Ecto neural progenitor cell (in vitro differentiated cells): ENCODE measurements at regions not wholly inside any gene's neighbourhood (a gene's known extent, or its start where the extent isn't known, plus 50 kb on each side); places are given as distances from the start of the nearest gene placed in this dataset.

Experiments
- DNase-seq: peaks from one replicate; pipeline ENCODE4 v3.0.0-alpha.2; 2018; ENCODE audit warnings: low spot score

DNA sequence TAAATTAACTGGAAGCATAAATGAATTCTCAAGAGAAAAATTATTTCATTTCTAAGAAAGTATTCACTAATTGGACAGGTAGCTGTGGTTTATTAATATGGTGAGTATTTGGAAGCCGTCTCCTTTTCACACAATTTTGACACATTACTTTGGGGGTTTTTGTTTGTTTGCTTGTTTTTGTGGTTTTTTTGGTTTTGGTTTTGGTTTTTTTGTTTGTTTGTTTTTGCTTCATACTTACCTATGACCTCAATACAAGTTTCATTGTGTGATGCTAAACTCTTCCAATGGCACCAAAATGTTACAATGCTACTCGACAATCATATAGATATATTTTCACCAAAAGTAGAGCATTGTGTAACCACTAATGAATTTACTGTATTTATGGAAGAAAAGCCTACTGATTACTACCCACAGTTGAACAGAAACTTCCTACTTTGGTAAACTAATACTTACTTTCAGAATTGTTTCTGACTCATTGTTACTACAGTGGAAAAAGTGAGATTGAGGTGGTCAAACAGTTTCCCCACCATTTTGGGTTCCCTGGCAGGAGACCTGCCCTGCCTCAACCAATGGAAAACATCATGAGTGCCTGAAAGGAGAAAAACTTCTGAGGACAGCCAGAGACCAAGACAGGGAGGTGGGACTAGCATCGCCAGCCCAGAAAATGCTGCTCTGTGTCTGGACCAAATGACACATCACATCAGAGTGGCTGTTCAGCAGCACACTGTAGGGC is 443.1 kb downstream of the HNRNPD start:
- DNase-seq: no peak

DNA sequence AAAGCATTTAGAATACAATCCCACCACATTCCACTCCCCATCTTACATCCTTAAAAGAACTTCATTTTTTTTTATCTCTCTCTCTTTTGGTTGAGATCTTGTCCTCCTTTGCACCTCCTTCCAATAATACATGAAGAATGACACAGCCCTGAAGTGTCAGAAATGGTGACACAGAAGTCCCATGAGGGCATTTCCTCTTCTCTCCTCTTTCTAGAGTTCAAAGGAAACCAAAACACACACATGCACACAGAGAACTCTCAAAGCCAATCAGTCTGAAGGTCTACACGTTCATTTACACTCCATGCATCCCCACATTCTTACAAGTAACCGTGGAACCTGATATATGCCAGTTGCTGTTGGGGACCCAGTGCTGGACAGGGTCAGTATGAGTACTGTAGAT is 450.7 kb downstream of the HNRNPD start:
- no peak for DNase-seq

DNA sequence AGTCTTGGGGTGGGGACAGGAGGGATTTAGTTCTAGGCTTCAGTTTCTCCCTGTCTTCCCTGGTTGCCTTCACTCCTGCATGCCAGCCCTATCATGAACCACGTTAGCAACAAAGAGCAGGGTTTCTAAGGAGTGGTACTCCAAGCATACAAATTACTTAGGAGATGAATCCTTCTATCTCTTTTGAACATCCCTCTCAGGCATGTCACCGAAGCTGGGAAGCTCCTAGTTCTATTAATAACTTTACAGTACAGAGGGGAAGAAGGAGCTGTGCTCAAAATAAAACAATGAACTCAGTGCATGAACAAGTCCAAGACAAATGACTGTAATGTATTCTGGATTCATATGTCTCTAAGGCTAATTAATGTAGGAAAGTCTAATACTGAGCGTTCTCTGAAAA is 450.6 kb upstream of the RASGEF1B start:
- no peak for DNase-seq

DNA sequence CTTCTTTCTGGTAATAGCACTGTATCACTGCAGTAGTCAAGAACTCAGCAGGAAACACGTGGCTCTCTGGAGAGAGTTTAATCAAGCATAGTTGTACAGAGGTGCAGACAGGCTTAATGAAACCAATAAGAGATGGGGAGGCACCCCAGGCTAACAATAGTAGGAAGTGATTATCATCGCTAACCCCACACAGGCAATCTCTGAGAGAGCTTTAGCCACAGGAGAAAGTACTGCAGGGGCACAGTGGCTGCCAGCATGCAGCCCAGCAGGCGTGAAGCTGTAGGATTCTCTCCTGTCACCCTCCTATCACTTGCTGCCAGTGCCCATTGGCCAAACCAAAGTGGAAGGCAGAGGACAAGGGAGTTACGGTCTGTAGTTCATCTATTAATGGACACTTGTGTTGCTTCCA is 450.0 kb upstream of the RASGEF1B start:
- no peak for DNase-seq

DNA sequence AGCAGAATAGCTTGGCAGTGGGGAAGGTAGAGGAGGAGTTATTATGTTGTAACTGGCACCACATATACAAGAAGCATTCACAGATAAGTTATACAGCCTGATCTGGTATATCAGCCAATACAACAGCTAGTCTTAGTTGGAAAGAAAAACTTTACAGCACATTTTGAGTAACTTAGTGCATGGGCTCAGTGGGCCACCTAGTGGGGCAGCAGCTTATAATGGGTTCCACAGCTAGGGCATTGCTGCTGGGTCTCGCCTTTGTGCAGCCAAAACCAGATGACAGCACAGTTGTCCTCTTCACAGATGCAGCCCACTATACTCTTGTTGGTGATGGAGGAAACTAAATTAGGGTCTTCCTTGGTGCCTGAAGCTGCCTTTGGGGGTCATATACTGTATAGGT is 448.1 kb upstream of the RASGEF1B start:
- no peak for DNase-seq

DNA sequence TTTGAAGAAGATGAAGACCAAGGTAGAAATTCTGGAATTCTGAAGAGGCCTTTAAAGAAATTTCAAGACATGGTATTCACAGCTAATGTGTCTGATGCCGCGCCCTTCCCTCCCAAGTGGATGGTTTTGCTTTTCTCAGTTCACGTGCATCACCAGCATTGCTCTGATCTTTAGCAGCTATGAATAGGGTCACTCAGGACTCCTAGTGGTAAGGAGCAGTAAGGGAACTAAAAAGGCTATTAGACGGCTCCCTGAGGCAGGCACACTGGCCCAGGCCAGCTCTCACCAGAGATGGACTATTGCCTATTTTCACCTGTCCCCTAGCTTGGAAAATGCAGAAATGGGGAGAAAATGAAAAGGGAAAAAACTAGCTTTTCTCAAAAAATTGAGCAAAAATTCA is 447.5 kb upstream of the RASGEF1B start:
- no peak for DNase-seq

DNA sequence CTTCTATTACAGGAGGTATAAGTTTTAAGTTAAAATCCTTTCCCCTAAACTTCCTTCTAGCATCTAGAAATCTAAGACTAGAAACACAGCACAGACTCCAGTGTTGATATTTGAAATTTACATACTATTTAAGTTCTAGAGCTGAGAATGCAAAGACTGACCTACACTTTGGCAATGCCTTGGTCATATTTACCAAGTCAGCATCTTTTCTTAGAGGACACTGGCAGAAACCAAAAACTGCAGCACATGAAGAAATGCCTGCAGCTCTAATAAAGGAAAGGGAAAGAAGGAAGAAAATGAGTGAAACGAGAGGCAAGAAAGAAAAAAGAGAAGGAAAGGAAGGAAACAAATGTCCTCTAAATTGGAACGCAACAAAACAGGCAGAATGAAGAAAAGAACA is 443.7 kb upstream of the RASGEF1B start:
- DNase-seq: no peak

DNA sequence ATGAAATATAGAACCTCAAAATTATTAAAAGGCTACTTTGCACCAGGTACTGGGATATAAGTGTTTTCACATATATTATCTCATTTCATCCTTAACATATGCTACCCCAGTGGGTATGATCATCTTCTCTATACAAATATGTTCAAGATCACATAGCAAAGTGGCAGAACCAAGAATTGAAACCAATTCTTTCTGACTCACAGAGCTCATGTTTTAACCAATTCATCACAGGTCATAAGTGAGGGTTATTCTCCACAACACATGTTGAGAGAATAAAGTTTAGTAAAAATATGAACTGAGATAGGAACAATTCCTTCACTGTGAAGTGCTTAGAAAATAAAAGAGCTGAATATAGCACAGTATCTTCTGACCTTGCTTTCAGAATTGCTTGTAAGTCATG is 442.9 kb upstream of the RASGEF1B start:
- no peak for DNase-seq

DNA sequence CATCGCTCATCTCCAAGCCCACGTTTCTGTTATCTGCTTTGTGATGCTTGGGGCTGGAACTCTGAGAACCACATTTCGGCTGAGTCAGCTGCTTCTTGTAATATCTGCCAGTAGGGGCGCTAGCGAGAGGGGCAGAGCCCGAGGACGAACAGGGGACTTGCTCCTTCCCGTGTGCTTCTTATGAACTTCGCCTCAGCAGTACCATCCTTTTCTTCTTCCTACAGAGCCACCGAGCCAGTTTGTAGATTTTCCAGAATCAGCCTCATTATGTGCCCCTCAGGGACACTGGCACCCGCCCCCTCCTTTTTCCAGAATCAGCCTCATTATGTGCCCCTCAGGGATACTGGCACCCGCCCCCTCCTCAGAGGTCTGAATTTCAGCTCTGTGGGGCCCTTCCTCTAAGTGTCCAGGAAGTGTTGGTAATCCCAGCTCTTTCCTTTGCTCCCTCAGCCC is 441.7 kb upstream of the RASGEF1B start:
- DNase-seq: peak; percentile 77

DNA sequence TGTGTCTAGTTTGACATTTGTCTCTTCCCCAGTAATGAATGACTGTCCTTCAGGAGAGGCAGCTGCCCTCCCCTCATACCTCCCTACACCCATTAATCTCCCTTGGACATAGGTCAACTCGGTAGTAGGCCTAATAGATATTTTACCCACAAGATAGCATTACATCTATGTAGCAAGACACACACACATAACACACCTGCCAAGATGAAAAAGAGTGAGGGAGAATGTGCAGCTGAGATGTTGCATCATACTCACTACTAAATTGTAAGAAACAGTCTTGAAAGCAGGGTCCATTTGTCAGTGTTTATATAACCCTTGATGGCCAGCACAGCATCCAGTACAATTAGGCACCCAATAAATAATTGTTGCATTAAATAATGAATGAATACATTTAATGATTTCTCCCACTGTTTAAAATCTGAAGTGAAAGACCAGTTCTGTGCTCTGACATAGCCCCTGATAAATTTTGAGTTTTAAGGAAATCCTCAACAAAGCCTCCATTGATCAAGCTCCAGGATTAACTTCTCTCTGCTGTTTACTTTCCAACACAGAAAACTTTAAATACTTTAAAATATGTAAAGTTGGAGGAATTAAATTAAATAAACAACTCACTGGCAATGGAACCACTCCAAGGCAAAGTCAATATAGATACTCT is 440.8 kb upstream of the RASGEF1B start:
- DNase-seq: no peak

DNA sequence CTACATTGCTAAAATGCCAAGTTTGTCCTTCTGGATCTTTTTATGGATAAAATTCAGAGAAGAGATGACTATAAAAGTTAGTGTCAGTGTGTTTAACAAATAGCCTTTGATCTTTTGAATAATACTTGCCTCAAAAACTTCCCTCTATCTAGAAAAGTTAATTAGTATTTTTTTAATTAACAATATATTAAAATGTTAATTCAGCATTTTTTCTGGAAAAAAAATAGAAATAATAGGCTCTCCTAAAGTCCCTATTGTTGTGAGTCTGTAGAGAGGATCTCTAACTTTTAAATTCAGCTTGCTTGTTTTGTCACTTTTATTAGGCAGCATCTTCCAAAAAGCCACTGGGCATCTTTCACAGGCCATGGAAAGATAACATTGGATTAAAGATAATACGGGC is 435.2 kb upstream of the RASGEF1B start:
- no peak for DNase-seq

DNA sequence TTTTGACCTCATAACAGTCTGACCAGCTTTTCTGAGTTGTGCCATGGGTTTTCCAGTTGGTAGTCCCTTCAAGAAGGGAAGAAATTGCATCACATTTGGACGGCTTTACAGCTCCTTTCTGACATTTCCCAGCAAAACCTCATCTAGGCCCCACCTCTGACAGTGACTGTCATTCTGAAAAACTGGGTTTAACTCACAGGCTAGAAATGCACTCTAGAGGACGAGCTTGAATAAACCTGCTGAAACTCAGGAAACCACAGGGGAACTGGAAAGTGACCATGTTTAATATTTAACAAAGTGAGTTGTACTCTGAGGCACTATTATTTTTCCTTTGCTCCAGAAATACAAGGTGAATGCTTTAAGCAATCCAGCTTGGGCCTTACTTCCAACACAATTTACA is 434.3 kb upstream of the RASGEF1B start:
- DNase-seq: no peak

DNA sequence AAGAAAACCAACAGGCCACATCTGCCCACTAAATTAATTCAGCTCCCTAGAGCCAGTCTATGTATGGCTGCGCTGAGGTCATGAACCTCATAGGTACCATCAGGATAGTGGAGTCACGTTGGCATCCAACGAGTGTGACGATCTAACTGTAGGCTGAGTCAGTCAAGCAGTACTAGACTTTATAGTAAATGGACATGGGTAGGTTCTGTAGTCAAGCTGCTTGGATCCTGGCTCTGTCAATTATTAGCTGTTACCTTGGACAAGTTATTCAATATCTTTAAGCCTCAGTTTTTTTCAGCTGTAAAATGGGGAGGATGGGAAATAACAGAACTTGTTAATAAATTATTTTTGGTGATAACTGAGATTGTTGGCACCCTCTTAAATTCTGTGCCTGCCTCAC is 432.4 kb upstream of the RASGEF1B start:
- no peak for DNase-seq

DNA sequence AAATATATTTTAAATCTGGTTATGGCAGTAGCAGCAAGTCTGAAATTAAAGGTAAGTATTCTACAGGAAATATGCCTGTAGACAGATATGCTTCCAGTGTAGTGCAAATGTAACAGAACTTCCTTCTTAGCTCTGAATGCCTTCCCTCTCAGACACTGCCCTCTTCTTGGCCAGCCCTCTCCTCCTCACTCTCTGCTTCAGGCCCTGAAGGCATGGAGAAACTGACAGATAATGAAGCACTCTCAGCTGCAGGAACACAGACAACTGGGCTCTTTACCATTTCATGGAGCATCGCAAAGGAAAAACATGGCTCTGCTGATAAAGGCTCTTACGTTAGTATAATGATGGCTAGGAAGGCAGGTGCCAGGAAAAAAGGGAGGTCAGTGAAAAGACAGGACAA is 431.5 kb upstream of the RASGEF1B start:
- DNase-seq: no peak

DNA sequence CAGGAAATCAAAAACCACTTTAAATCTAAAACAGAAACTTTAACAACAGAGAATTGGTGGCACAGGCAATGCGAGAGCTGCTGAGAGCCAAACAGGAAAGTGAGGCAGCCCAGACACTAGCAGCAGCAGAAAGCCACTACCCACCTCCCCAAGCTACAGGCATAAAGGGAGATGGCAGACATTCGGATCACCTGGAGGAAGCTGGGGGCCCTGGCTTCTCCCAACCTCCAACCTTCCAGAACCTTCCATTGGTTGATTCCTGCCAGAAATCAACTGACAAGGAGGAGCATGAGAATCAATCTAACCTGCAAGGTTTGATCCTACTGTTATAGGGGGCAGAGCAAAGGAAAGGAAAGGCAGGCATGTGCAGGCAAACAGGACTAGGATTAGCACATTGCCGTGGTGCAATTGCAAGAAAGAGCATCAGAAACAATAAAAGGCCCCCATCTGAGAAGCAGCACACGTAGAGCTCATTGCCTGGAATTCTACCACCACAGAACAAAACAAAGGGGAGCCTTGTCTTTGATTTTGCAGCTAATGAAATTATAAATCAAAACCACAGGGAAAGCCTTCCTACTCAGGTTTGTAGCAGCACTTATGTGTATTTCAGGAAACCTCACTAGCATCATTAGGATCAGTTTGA is 427.3 kb upstream of the RASGEF1B start:
- DNase-seq: no peak

DNA sequence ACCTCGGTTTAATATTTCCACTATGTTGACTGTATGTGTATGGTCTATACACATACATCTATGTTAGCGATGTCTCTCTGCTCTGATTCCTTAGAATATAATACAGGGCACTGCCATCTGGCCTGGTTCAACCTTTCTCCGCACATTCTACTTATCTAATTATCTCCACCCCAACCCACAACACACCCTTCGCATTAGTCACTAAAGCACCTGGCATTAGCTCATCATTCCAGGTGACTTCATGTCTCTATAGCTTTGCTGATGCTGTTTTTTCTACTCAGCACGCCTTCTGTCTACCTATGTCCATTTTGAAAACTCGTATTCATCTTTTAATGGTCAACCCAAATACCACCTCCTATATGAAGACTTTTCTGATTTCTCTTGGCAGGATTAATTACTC is 425.2 kb upstream of the RASGEF1B start:
- no peak for DNase-seq

DNA sequence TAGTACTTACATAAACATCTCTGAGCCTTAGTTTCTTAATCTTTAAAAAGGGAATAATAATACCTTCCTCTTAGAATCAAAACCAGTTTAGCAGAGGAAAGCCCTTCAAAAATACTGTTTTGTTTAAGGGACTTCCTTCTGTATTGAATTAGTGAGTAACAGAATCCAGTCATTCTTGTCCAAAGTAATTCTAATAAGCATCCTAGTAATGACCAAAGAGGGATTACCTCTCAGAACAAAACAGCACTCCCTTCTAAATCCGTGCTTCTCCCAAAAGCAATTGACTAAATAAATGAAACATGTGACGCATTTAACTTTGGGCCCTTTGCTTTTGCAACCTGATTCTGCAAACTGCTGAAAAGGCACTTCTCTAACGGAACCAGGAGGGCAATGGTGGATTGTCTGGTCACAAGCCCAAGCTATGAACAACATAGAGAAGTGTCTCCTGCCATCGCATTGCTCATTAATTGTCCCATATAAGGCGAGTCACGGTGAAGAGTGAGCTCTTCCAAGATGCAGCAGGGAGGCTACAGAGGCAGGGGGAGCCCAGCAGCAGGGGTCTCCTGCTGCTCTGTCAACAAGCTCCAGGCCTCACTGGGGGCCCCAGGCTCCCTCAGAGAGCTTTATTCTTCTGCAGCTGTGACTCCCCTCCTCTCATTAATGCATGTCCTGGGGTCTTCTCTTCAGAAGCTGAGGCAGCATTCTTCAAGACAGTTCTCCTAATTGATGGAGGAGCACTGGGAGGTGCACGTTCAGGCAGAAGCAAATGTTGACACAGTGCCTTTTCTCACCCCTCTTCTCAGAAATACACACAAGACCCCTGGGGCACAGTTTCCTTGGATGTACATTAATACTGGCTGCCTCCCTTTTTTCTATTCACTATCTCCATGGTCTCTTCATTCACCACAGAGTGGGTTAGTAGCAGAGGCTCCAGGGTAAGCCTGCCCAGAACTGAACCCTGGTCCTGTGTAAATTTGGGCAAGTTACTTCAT is 419.6 kb upstream of the RASGEF1B start:
- no peak for DNase-seq

DNA sequence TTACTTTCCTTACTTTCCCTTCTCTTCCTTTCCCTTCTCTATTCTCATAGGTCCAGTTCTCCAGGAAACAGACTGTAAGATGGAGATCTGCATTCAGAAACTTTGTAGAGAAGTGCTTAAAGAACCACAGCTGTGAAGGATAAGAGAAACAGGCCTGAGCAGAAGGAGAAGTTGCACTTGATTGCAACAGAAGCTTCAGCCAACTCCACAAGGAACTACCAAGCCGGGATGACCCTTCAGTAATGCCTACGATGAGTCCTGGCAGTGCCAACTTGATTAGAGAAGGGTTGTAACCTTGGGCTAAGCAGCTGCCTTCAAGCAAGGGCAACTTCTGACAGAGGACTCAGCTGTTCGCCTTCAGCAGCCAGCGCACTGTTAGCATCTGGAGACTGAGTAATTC is 413.3 kb upstream of the RASGEF1B start:
- no peak for DNase-seq

DNA sequence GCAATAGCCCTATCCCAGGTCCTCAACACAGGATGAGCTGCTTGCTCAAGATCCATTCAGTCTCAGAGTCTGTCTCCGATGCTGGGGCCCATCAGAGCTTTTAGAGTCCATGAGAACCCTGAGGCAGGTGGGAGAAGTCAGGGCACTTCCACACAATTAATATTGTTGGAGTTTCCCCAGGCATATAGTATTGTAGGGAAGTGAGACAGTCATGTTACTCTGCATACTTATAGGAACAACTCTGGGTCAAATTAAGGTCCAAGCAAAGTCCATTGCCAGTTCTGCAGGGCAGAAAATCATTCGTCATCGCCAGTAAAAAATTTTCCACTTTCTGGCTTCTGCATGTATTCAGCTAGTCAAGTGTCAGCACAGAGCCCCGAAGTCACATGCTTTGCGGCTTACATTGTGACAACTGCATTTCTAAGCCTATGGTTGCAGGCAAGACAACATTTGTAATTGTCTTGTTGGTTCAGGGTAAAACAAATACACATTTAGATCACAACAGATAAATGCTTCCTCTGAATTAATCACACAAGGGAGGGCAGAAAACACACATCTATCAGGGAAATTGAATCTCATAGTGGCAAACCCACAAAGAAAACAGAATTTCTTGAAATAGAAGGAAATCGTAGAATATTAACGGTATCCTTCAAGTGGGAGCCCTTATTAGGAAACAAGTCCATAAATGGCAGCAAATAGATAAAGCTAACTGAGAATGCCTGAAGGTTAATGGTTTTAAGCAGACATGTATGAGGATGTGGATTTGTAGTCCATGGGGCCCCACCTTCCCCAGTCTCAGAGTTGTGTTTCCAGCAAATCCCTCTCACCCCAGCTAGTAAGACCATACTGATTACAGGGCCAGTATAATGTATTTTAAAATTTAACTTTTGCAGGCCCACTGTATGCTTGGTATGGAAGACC is 412.1 kb upstream of the RASGEF1B start:
- no peak for DNase-seq

DNA sequence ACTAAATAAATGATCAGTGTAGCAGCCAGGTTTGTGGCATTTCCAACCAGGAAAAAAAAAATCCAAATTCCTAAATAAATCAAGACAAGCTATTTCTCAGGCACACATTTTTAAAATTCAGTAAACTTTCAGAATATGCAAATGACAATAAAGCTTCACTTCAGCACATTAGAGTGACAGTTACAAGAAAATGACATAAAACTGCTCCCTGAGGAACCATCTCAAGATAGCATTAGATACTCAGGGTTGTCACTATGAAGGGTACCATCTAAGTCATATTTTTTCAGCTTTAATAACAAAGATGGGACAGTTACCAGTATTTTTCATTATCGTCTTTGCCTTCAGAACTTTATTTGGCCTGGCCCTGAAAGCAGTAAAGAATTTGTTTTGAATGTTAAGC is 411.3 kb upstream of the RASGEF1B start:
- DNase-seq: no peak
